Right lobe of liver (tissue), 4 donors: ENCODE measurements at regions not wholly inside any gene's neighbourhood (a gene's known extent, or its start where the extent isn't known, plus 50 kb on each side); places are given as distances from the start of the nearest gene placed in this dataset.

Experiments
- CTCF ChIP-seq, 4 donors: fragments of 200-600 bp in 3 of 4; fragments of 450-650 bp in 1 of 4; IDR thresholded peaks; one replicate each; pipeline versions ENCODE4 v1.5.1 to v1.8.0; 2016 to 2022; ENCODE audit warnings: antibody characterized with exemption in 4 of 4, mild to moderate bottlenecking in 2 of 4
- POLR2A ChIP-seq: fragments of 450-650 bp; IDR thresholded peaks from one replicate; pipeline ENCODE4 v1.6.1; 2017; ENCODE audit warnings: antibody characterized with exemption, mild to moderate bottlenecking
- donor health status: DM: no; HTN: no; CAD: no.
- donor health status: DM: no; HTN: no; CAD: no.
- donor health status: DM: no; HTN: yes; CAD: no.

GRCh38 chr3:28922376-28922775, 358.5 kb upstream of the RBMS3 start:
- TF ChIP-seq CTCF (IDR thresholded peaks at IDR 0.05): no peak
- no peak for TF ChIP-seq POLR2A
